ENCODE measurements at regions not wholly inside any gene's neighbourhood (a gene's known extent, or its start where the extent isn't known, plus 50 kb on each side); places are given as distances from the start of the nearest gene placed in this dataset.

DNA sequence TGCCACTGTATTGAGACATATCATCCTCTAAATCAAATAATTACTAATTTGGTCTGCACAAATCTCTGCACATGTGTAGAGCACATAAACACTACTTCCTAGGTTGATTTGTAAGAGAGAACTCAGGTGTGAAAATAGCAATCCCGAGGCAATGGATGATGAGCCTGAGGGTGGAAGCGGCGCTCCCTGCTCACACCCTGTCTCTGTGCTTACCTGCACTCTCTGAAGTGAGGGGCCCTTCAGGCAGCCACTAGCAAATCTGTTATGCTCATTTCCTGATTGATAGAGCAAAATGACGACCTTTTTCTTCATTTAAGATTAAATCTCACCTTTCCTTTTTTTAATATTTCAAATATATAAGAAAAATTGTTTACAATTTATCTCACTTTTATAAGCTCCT lies 1995.7 kb upstream of the AGA start (continued):
- TF ChIP-seq, protein P1, sequence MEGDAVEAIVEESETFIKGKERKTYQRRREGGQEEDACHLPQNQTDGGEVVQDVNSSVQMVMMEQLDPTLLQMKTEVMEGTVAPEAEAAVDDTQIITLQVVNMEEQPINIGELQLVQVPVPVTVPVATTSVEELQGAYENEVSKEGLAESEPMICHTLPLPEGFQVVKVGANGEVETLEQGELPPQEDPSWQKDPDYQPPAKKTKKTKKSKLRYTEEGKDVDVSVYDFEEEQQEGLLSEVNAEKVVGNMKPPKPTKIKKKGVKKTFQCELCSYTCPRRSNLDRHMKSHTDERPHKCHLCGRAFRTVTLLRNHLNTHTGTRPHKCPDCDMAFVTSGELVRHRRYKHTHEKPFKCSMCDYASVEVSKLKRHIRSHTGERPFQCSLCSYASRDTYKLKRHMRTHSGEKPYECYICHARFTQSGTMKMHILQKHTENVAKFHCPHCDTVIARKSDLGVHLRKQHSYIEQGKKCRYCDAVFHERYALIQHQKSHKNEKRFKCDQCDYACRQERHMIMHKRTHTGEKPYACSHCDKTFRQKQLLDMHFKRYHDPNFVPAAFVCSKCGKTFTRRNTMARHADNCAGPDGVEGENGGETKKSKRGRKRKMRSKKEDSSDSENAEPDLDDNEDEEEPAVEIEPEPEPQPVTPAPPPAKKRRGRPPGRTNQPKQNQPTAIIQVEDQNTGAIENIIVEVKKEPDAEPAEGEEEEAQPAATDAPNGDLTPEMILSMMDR (IDR thresholded peaks at IDR 0.05 in 2 of 3, conservative IDR thresholded peaks at IDR 0.05 in 1 of 3; ENCODE audit: borderline replicate concordance in 1 of 3, insufficient read depth in 1 of 3, low read depth in 2 of 3, low read length in 2 of 3): no peak

DNA sequence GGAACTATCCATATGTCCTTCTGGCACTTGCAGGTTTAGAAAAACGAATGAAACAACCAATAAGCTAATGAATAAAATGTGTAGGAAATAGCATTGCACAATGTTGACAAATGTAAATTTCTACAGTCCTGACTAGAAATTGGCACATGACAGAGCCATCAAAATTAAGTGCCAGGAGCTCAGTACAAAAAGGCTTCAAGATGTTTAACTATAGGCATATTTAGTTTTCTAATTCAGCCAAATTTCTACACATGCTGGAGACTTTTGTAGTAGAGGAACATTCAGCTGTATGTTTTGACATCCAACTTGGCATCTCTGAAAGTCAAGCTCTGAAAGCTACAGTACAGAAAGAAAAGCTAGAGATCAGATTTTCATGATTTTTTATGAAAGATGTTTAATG lies 1999.4 kb upstream of the AGA start:
- no peaks in the 10 kb centered on the region for H3K4me1 ChIP-seq (ENCODE audit: control insufficient read depth in 1 of 2, insufficient read depth in 2 of 2, low read length in 2 of 2)
- DNase-seq (ENCODE audit: low read depth, low spot score) (no peak), ATAC-seq (no peak)
- no TSS peak for BruUV-seq (replicated peaks)
- ChIA-PET POLR2A (no interaction called here), CTCF (no interaction called here), RAD21 (ENCODE audit: low non-redundant PET in 1 of 2, low total read pairs in 2 of 2, uncharacterized antibody in 2 of 2, unreplicated experiment in 2 of 2) (no interaction called here)
- no peak overlapping the region for H3K4me3 ChIP-seq (replicated peaks in 1 of 2; ENCODE audit: low read depth in 1 of 2, low read length in 2 of 2)
- H3K9me2 ChIP-seq (ENCODE audit: insufficient read depth): no peaks in the 10 kb centered on the region
- no peaks in the 10 kb centered on the region for H4K20me1 ChIP-seq (ENCODE audit: insufficient read depth)
- H3K27ac ChIP-seq (ENCODE audit: low read depth, low read length): no peak overlapping the region
- H3K79me2 ChIP-seq (ENCODE audit: insufficient read depth, low read length): no peaks in the 10 kb centered on the region
- no peak overlapping the region for H2AFZ ChIP-seq (ENCODE audit: low read depth, low read length, poor library complexity, severe bottlenecking)
- no peaks in the 10 kb centered on the region for H3K9me3 ChIP-seq (ENCODE audit: control insufficient read depth in 1 of 2, insufficient read depth in 1 of 2, low read depth in 1 of 2, low read length in 2 of 2)
- TF ChIP-seq SP1 (IDR thresholded peaks at IDR 0.05; ENCODE audit: low read depth): no peak
- no peak for TF ChIP-seq JUND (IDR thresholded peaks at IDR 0.05)
- no peak for TF ChIP-seq FOSL1 (IDR thresholded peaks at IDR 0.05; ENCODE audit: low read depth)
- TF ChIP-seq, protein P1 (IDR thresholded peaks at IDR 0.05 in 2 of 3, conservative IDR thresholded peaks at IDR 0.05 in 1 of 3; ENCODE audit: borderline replicate concordance in 1 of 3, insufficient read depth in 1 of 3, low read depth in 2 of 3, low read length in 2 of 3): no peak
- no peak for TF ChIP-seq ZFX (IDR thresholded peaks at IDR 0.05)
- no peak for TF ChIP-seq ATF3 (IDR thresholded peaks at IDR 0.05)
- TF ChIP-seq ZNF274 (IDR thresholded peaks at IDR 0.05; ENCODE audit: low read depth, low read length): no peak
- no peak for TF ChIP-seq CEBPB (IDR thresholded peaks at IDR 0.05; ENCODE audit: low read depth)
- no peak for TF ChIP-seq CBX3 (IDR thresholded peaks at IDR 0.05; ENCODE audit: low read depth)
- no peak for TF ChIP-seq POLR2A (IDR thresholded peaks at IDR 0.05; ENCODE audit: borderline replicate concordance, extremely low read depth, insufficient read depth, insufficient read length)
- TF ChIP-seq SIN3A (IDR thresholded peaks at IDR 0.05; ENCODE audit: low read depth): no peak
- TF ChIP-seq RAD21 (IDR thresholded peaks at IDR 0.05; ENCODE audit: low read depth): no peak
- TF ChIP-seq YY1 (IDR thresholded peaks at IDR 0.05; ENCODE audit: extremely low read depth, insufficient replicate concordance, low read depth, low read length): no peak
- TF ChIP-seq REST (IDR thresholded peaks at IDR 0.05; ENCODE audit: low read depth): no peak
- no peak for TF ChIP-seq POLR2AphosphoS5 (IDR thresholded peaks at IDR 0.05; ENCODE audit: low read depth, low read length)
- no peak for TF ChIP-seq ELF1 (IDR thresholded peaks at IDR 0.05; ENCODE audit: borderline replicate concordance, low read depth)
- no peaks in the 10 kb centered on the region for H3K36me3 ChIP-seq (ENCODE audit: control insufficient read depth in 1 of 2, insufficient read depth in 2 of 2, low read length in 2 of 2)
- intact Hi-C loops (cut with micrococcal nuclease): no loop called here
- H3K9ac ChIP-seq (ENCODE audit: low read length): no peak overlapping the region
- no peaks in the 10 kb centered on the region for H3K27me3 ChIP-seq (ENCODE audit: insufficient read depth, low read length)
- no peak overlapping the region for H3K4me2 ChIP-seq (ENCODE audit: low read length)

Measured in HCT116 (cell line).